C4-2B (cell line): ENCODE measurements at regions not wholly inside any gene's neighbourhood (a gene's known extent, or its start where the extent isn't known, plus 50 kb on each side); places are given as distances from the start of the nearest gene placed in this dataset.

Experiments
- H3K27ac ChIP-seq: fragments of 450-650 bp; 2 replicates; pipeline ENCODE4 v1.5.1; 2017
- CTCF ChIP-seq: fragments of 450-650 bp; conservative IDR thresholded peaks from 2 replicates; pipeline ENCODE4 v1.5.1; 2017; ENCODE audit warnings: mild to moderate bottlenecking
- ZFX ChIP-seq: fragments of 450-650 bp; IDR thresholded peaks from 2 replicates; pipeline ENCODE4 v1.6.1; 2017

- H3K27ac ChIP-seq, result no peak overlapping the region
- TF ChIP-seq ZFX (no peak), CTCF (no peak)
These were observed 1928.9 kb upstream of the IGFBP7 start for GRCh38 chr4:59039046-59039445.

GRCh38 chr4:59044286-59044900 is 1934.2 kb upstream of the IGFBP7 start:
- TF ChIP-seq CTCF, result no peak
- no peak for TF ChIP-seq ZFX
- H3K27ac ChIP-seq, result no peak overlapping the region

GRCh38 chr4:59054086-59054485 is 1943.9 kb upstream of the IGFBP7 start:
- TF ChIP-seq CTCF (no peak), ZFX (no peak)
- H3K27ac ChIP-seq, result no peak overlapping the region

GRCh38 chr4:59057804-59058203 is 1947.6 kb upstream of the IGFBP7 start:
- TF ChIP-seq ZFX (no peak), CTCF (no peak)

GRCh38 chr4:59058543-59058942 is 1948.4 kb upstream of the IGFBP7 start:
- no peak for TF ChIP-seq ZFX
- no peak for TF ChIP-seq CTCF
- no peak overlapping the region for H3K27ac ChIP-seq

More at GRCh38 chr4:59057804-59058203, 1947.6 kb upstream of the IGFBP7 start:
- no peak overlapping the region for H3K27ac ChIP-seq

- TF ChIP-seq ZFX, result no peak
- no peak for TF ChIP-seq CTCF
- H3K27ac ChIP-seq, result no peak overlapping the region
These were observed 1950.0 kb upstream of the IGFBP7 start for GRCh38 chr4:59060002-59060846.

GRCh38 chr4:59060895-59061294 is 1950.7 kb upstream of the IGFBP7 start:
- TF ChIP-seq CTCF, result no peak
- TF ChIP-seq ZFX, result no peak
- H3K27ac ChIP-seq, result no peak overlapping the region
